ENCODE measurements at regions not wholly inside any gene's neighbourhood (a gene's known extent, or its start where the extent isn't known, plus 50 kb on each side); places are given as distances from the start of the nearest gene placed in this dataset.

- TF ChIP-seq CTCF (IDR thresholded peaks at IDR 0.05; ENCODE audit: insufficient read depth, low read length) (no peak), POLR2AphosphoS5 (IDR thresholded peaks at IDR 0.05; ENCODE audit: low read depth) (no peak)
Measured at GRCh38 chr10:45093945-45094344, 93.2 kb downstream of the ZNF22 start.

Data from HL-60 (cell line).